ENCODE measurements at regions not wholly inside any gene's neighbourhood (a gene's known extent, or its start where the extent isn't known, plus 50 kb on each side); places are given as distances from the start of the nearest gene placed in this dataset.
A peak's percentile ranks its signal among the peaks of the same experiment; 100 is the strongest.
"Not testable (repeated sequence)": the region's sequence is repeated elsewhere in the genome, so short reads cannot be mapped to it uniquely, and the experiment has no call there.

DNA sequence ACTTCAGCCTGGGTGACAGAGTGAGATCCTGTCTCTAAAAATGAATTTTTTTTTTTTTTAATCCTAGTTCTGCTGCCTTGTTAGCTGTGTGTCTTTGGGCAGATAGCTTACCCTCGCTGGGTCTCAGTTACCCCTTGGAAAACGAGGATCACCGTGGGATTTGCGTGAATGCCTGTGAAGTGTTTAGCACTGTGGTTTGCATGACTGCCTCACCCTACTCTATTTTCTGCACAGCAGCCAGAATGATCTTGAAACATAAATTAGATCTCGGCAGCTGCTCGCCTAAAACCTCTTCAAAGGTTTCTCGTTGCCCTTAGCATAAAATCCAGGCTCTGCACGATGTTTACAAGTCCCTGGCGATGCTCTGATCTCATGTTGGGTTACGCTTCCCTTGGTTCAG, 71.2 kb upstream of the GRIN2A start:
- H3K9me2 ChIP-seq (ENCODE audit: insufficient read depth) = no peaks in the 10 kb centered on the region
- in situ Hi-C loops (cut with MboI) = loop anchor here (25.0 kb wide), 2 partner anchors 234 to 659 kb away; no protein-coding TSS in a partner anchor
- no peak overlapping the region for H3K27ac ChIP-seq
- H3K79me2 ChIP-seq (ENCODE audit: insufficient read depth) = no peaks in the 10 kb centered on the region
- H3K4me3 ChIP-seq = no peak overlapping the region
- no peak for TF ChIP-seq EZH2 (IDR thresholded peaks at IDR 0.05; ENCODE audit: insufficient read depth, poor library complexity, severe bottlenecking)
- TF ChIP-seq EZH2phosphoT487 (IDR thresholded peaks at IDR 0.05; ENCODE audit: insufficient read depth, low read depth) = no peak
- no peak overlapping the region for H3K4me2 ChIP-seq (ENCODE audit: unreplicated experiment)
- no peaks in the 10 kb centered on the region for H3F3A ChIP-seq (ENCODE audit: insufficient read depth)
- no peaks in the 10 kb centered on the region for H3K9me3 ChIP-seq (ENCODE audit: low read depth)
- H3K27me3 ChIP-seq (replicated peaks; ENCODE audit: insufficient read depth) = no peaks in the 10 kb centered on the region
- H4K20me1 ChIP-seq (ENCODE audit: insufficient read depth) = no peaks in the 10 kb centered on the region
- H3K4me1 ChIP-seq (ENCODE audit: insufficient read depth) = no peaks in the 10 kb centered on the region
- WGBS, 2 experiments (ENCODE audit: low coverage in 1 of 2, low lambda C conversion rate in 2 of 2, missing lambda C conversion rate in 2 of 2) = 17 to 21% methylated on average over 10 of the region's 10 CpGs
- DNase-seq = no peak
- H3K36me3 ChIP-seq (ENCODE audit: low read depth) = no peaks in the 10 kb centered on the region
- no peak overlapping the region for H3K9ac ChIP-seq
- no peak overlapping the region for H2AFZ ChIP-seq

DNA sequence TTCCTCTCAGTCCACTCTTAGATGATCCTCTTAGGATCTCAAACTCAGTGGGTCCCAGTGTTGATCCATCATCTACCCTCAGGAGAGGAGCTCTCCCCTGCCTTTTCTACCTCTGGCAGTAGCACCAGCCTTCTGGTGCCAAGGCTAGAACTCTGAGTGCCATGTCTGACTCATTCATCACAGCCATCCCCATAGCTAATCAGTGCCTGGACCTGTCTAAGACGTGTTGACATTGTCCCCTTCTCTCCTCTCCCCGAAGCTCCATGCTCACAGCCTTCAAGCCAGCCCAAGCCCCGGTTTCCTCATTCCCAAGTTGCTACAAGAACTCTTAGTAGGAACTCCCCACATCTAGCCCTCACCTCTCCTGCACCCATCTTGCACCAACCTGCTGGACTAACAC, 73.5 kb upstream of the GRIN2A start:
- Histone ChIP-seq H3K36me3 (ENCODE audit: low read depth) (no peaks in the 10 kb centered on the region), H3K9ac (no peak overlapping the region), H3K4me2 (ENCODE audit: unreplicated experiment) (no peak overlapping the region), H4K20me1 (ENCODE audit: insufficient read depth) (no peaks in the 10 kb centered on the region), H3K79me2 (ENCODE audit: insufficient read depth) (no peaks in the 10 kb centered on the region), H3F3A (ENCODE audit: insufficient read depth) (no peaks in the 10 kb centered on the region), H3K27me3 (replicated peaks; ENCODE audit: insufficient read depth) (no peaks in the 10 kb centered on the region), H3K4me3 (no peak overlapping the region), H3K9me2 (ENCODE audit: insufficient read depth) (no peaks in the 10 kb centered on the region), H3K27ac (no peak overlapping the region), H2AFZ (no peak overlapping the region), H3K9me3 (ENCODE audit: low read depth) (no peaks in the 10 kb centered on the region), H3K4me1 (ENCODE audit: insufficient read depth) (no peaks in the 10 kb centered on the region)
- DNase-seq = no peak
- TF ChIP-seq EZH2 (IDR thresholded peaks at IDR 0.05; ENCODE audit: insufficient read depth, poor library complexity, severe bottlenecking) (no peak), EZH2phosphoT487 (IDR thresholded peaks at IDR 0.05; ENCODE audit: insufficient read depth, low read depth) (no peak)
- 22 to 23% methylated on average over 3 of the region's 3 CpGs for whole genome bisulfite sequencing, 2 experiments (ENCODE audit: low coverage in 1 of 2, low lambda C conversion rate in 2 of 2, missing lambda C conversion rate in 2 of 2)
- in situ Hi-C loops (cut with MboI) = loop anchor here (25.0 kb wide), 2 partner anchors 232 to 657 kb away; no protein-coding TSS in a partner anchor

DNA sequence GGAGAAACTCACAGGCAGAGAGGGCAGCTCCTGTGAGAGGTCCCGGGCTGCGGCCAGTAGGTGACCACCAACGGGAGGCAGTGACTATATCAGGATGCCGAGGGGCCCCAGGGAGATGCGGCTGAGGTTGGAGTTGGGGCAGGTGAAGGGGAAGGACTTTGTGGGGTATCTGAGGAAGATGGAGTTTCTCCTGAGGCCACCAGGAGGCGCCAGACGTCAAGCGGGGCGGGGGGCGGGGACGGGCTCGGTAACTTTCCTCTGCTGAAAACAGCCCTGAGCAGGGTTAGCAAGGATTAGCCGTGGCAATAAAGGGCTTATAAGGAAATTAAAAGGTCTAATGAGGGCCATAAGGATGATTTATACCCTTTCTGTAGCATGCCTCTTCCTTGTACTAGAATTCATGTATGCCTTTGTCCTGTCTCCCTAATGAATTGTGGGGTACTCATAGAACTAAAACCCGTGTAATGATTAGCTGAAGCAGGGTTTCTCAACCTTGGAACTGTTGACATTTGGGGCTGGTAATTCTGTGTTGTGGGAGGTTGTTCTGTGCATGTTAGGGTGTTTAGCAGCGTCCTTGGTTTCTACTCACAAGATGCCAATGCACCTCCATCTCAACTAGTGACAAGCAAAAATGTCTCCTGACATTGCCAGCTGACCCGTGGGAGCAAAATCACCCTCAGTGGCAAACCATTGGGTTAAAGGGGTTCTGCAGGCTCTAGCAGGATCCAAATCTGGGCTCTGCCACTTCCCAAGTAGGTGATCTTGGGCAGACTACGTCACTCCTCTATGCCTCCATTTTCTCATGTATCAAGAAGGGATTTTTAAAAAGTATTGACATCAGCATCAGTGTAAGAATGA, 74.8 kb upstream of the GRIN2A start:
- no peak overlapping the region for H3K4me3 ChIP-seq
- no peaks in the 10 kb centered on the region for H3K9me2 ChIP-seq (ENCODE audit: insufficient read depth)
- no peaks in the 10 kb centered on the region for H3K4me1 ChIP-seq (ENCODE audit: insufficient read depth)
- no peaks in the 10 kb centered on the region for H3K9me3 ChIP-seq (ENCODE audit: low read depth)
- no peak overlapping the region for H3K4me2 ChIP-seq (ENCODE audit: unreplicated experiment)
- H3K27me3 ChIP-seq (replicated peaks; ENCODE audit: insufficient read depth) = no peaks in the 10 kb centered on the region
- H2AFZ ChIP-seq = peak overlapping the region; percentile 50; the same call in 1 of the 2 replicates
- H3K36me3 ChIP-seq (ENCODE audit: low read depth) = no peaks in the 10 kb centered on the region
- DNase-seq = peak; percentile 51
- no peak overlapping the region for H3K9ac ChIP-seq
- no peaks in the 10 kb centered on the region for H3K79me2 ChIP-seq (ENCODE audit: insufficient read depth)
- 14 to 23% methylated on average over 10 to 16 of the region's 17 CpGs for WGBS, 2 experiments (ENCODE audit: low coverage in 1 of 2, low lambda C conversion rate in 2 of 2, missing lambda C conversion rate in 2 of 2)
- no peak overlapping the region for H3K27ac ChIP-seq
- H3F3A ChIP-seq (ENCODE audit: insufficient read depth) = no peaks in the 10 kb centered on the region
- no peaks in the 10 kb centered on the region for H4K20me1 ChIP-seq (ENCODE audit: insufficient read depth)
- TF ChIP-seq EZH2 (IDR thresholded peaks at IDR 0.05; ENCODE audit: insufficient read depth, poor library complexity, severe bottlenecking) (no peak), EZH2phosphoT487 (IDR thresholded peaks at IDR 0.05; ENCODE audit: insufficient read depth, low read depth) (no peak)
- in situ Hi-C loops (cut with MboI) = loop anchor here (25.0 kb wide), 2 partner anchors 230 to 655 kb away; no protein-coding TSS in a partner anchor

DNA sequence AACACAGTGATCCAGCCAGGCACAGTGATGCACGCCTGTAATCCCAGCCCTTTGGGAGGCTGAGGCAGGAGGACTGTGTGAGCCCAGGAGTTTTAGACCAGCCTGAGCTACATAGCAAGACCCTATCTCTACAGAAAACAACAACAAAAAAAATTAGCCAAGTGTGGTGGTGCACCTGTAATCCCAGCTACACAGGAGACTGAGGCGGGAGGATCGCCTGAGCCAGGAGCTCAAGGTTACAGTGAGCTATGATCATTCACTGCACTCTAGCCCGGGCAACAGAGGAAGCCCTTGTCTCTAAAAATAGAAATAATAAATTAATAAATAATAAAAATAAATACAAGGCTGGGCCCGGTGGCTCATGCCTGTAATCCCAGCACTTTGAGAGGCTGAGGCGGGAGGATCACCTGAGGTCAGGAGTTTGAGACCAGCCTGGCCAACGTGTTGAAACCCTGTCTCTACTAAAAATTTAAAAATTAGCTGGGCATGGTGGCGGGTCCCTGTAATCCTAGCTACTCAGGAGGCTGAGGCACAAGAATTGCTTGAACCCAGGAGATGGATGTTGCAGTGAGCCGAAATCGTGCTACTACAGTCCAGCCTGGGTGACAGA, 75.5 kb upstream of the GRIN2A start:
- not testable (repeated sequence) for H3K79me2 ChIP-seq (ENCODE audit: insufficient read depth); H3K4me2 ChIP-seq (ENCODE audit: unreplicated experiment); H3K9me2 ChIP-seq (ENCODE audit: insufficient read depth); H2AFZ ChIP-seq; H3K9ac ChIP-seq; H4K20me1 ChIP-seq (ENCODE audit: insufficient read depth); H3K36me3 ChIP-seq (ENCODE audit: low read depth); H3F3A ChIP-seq (ENCODE audit: insufficient read depth); H3K27ac ChIP-seq; H3K9me3 ChIP-seq (ENCODE audit: low read depth); DNase-seq; H3K4me3 ChIP-seq; H3K4me1 ChIP-seq (ENCODE audit: insufficient read depth); H3K27me3 ChIP-seq (replicated peaks; ENCODE audit: insufficient read depth)
- 62 to 68% methylated on average over 10 of the region's 10 CpGs for WGBS, 2 experiments (ENCODE audit: low coverage in 1 of 2, low lambda C conversion rate in 2 of 2, missing lambda C conversion rate in 2 of 2)
- in situ Hi-C loops (cut with MboI) = loop anchor here (25.0 kb wide), 2 partner anchors 230 to 655 kb away; no protein-coding TSS in a partner anchor

DNA sequence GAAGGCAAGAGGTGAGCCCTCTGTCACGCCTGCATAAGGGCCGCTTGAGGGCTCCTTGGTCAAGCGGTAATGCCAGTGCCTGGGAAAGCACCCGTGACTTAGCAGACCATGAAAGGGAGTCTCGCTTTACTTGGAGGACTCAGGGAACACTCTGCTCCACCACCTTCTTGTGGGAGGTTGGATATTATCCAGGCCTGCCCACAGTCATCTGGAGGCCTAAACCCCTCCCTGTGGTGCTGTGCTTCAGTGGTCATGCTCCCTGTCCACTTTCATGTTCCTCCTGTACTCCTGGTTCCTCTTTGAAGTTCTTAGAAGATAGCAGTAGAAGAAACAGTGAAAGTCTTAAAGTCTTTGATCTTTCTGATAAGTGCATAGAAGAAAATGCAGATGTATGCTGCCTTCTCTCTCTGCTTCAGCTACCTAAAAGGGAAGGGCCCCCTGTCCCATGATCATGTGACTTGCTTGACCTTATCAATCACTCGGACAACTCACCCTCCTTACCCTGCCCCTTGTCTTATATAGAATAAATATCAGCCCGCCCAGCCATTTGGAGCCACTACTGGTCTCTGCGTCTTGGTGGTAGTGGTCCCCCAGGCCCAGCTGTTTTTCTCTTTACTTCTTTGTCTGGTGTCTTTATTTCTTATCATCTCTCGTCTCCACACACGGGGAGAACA, 76.8 kb upstream of the GRIN2A start:
- in situ Hi-C loops (cut with MboI) = loop anchor here (25.0 kb wide), 2 partner anchors 228 to 653 kb away; no protein-coding TSS in a partner anchor
- H2AFZ ChIP-seq; H3F3A ChIP-seq (ENCODE audit: insufficient read depth); H3K79me2 ChIP-seq (ENCODE audit: insufficient read depth); H3K9me3 ChIP-seq (ENCODE audit: low read depth); H3K9me2 ChIP-seq (ENCODE audit: insufficient read depth); H4K20me1 ChIP-seq (ENCODE audit: insufficient read depth); H3K4me1 ChIP-seq (ENCODE audit: insufficient read depth); H3K9ac ChIP-seq; H3K4me3 ChIP-seq; DNase-seq; H3K36me3 ChIP-seq (ENCODE audit: low read depth); H3K27me3 ChIP-seq (replicated peaks; ENCODE audit: insufficient read depth); H3K4me2 ChIP-seq (ENCODE audit: unreplicated experiment); H3K27ac ChIP-seq: not testable (repeated sequence)
- 34 to 38% methylated on average over 10 of the region's 10 CpGs for whole genome bisulfite sequencing, 2 experiments (ENCODE audit: low coverage in 1 of 2, low lambda C conversion rate in 2 of 2, missing lambda C conversion rate in 2 of 2)

Data from GM23248 (cell line).